HG03469 (cell line): ENCODE measurements at regions not wholly inside any gene's neighbourhood (a gene's known extent, or its start where the extent isn't known, plus 50 kb on each side); places are given as distances from the start of the nearest gene placed in this dataset.

ENCODE experiments used
- ATAC-seq: cut with Tn5 transposase; IDR thresholded peaks from one replicate; pipeline ENCODE4 v1.9.1; 2021; ENCODE audit warnings: mild to moderate bottlenecking, moderate library complexity, moderate number of reproducible peaks; ENCODE audit not compliant: unreplicated experiment

GRCh38 chr16:47806309-47806847 is 345.2 kb downstream of the PHKB start:
- no peak for ATAC-seq

- ATAC-seq = no peak
These were observed 326.6 kb downstream of the PHKB start for GRCh38 chr16:47787696-47788095.

- ATAC-seq = no peak
These were observed 320.5 kb downstream of the PHKB start for GRCh38 chr16:47781673-47782072.

- no peak for ATAC-seq
These were observed 319.2 kb downstream of the PHKB start for GRCh38 chr16:47780213-47780875.

GRCh38 chr16:47779201-47780016 is 318.3 kb downstream of the PHKB start:
- ATAC-seq = peak; percentile 65

GRCh38 chr16:47778106-47778801 is 317.1 kb downstream of the PHKB start:
- ATAC-seq = no peak

- ATAC-seq = no peak
These were observed 316.1 kb downstream of the PHKB start for GRCh38 chr16:47777220-47777619.

GRCh38 chr16:47774661-47775060 is 313.5 kb downstream of the PHKB start:
- no peak for ATAC-seq

- no peak for ATAC-seq
These were observed 292.5 kb downstream of the PHKB start for GRCh38 chr16:47753659-47754058.
